H1 (cell line): ENCODE measurements at regions not wholly inside any gene's neighbourhood (a gene's known extent, or its start where the extent isn't known, plus 50 kb on each side); places are given as distances from the start of the nearest gene placed in this dataset.

Experiments used
- CTCF ChIA-PET: fragments of 300-600 bp; sonication (Branson Sonifier 250); formaldehyde crosslinking; loops from one replicate; lab custom pipeline; 2021; ENCODE audit not compliant: partially characterized antibody; lab: Charles Lee
- POLR2A ChIA-PET: fragments of 300-600 bp; sonication (Branson Sonifier 250); formaldehyde crosslinking; loops from one replicate; lab custom pipeline; 2021; ENCODE audit warnings: inconsistent platforms; ENCODE audit not compliant: partially characterized antibody; lab: Charles Lee
- DNase-seq, 2 experiments: peaks; one replicate each; pipeline versions ENCODE4 v3.0.0 to v3.0.0-alpha.2; 2010 to 2022; ENCODE audit warnings: low spot score in 2 of 2, low read depth in 1 of 2, mixed read lengths in 1 of 2
- FAIRE-seq: peaks from 2 replicates; lab custom pipeline; 2011; peaks lifted over from hg19 to GRCh38; lab: Jason Lieb, UNC
- H2AFZ ChIP-seq: 2 replicates; pipeline ENCODE4 v1.8.1; 2012; ENCODE audit warnings: low read length, inconsistent platforms
- H2AK5ac ChIP-seq: 2 replicates; pipeline ENCODE4 v1.6.1; 2013; ENCODE audit warnings: low read depth, low read length
- H2BK120ac ChIP-seq: replicated peaks from 2 replicates; pipeline ENCODE3; 2013; ENCODE audit warnings: low read depth, low read length, inconsistent platforms
- H2BK12ac ChIP-seq: 2 replicates; pipeline ENCODE4 v1.6.1; 2013; ENCODE audit warnings: low read depth, low read length
- H2BK15ac ChIP-seq: 2 replicates; pipeline ENCODE4 v1.6.1; 2013; ENCODE audit warnings: low read length
- H2BK20ac ChIP-seq: 2 replicates; pipeline ENCODE4 v1.6.1; 2013; ENCODE audit warnings: low read length
- H2BK5ac ChIP-seq: 2 replicates; pipeline ENCODE4 v1.6.1; 2013; ENCODE audit warnings: low read depth, low read length
- H3K14ac ChIP-seq: 2 replicates; pipeline ENCODE4 v1.6.1; 2013; ENCODE audit warnings: inconsistent platforms; ENCODE audit not compliant: insufficient read length
- H3K18ac ChIP-seq: 2 replicates; pipeline ENCODE4 v1.6.1; 2013; ENCODE audit warnings: low read length; ENCODE audit errors: extremely low read depth
- H3K23ac ChIP-seq: 2 replicates; pipeline ENCODE4 v1.6.1; 2013; ENCODE audit warnings: inconsistent platforms; ENCODE audit not compliant: insufficient read length
- H3K23me2 ChIP-seq: 2 replicates; pipeline ENCODE4 v1.6.1; 2013; ENCODE audit warnings: low read depth, low read length
- H3K27ac ChIP-seq: 2 replicates; pipeline ENCODE4 v1.6.1; 2011; ENCODE audit warnings: low read depth, low read length, inconsistent platforms
- H3K27me3 ChIP-seq, 4 experiments: replicated peaks in 1 of 4; 1 replicate in 1 of 4; 2 replicates in 3 of 4; pipeline versions ENCODE4 v1.6.1 to v1.8.1; 2011 to 2013; ENCODE audit warnings: low read length in 3 of 4, mild to moderate bottlenecking in 3 of 4, inconsistent platforms in 2 of 4, mixed read lengths in 2 of 4, moderate library complexity in 1 of 4; ENCODE audit not compliant: control insufficient read depth in 3 of 4, insufficient read depth in 3 of 4; ENCODE audit errors: extremely low read depth in 1 of 4
- H3K36me3 ChIP-seq, 4 experiments: 2 replicates each; pipeline versions ENCODE4 v1.6.1 to v1.8.1; 2011 to 2013; ENCODE audit warnings: mild to moderate bottlenecking in 4 of 4, low read length in 3 of 4, moderate library complexity in 2 of 4, control low read depth in 1 of 4, inconsistent platforms in 1 of 4; ENCODE audit not compliant: insufficient read depth in 4 of 4, control insufficient read depth in 2 of 4
- H3K4ac ChIP-seq: replicated peaks from 2 replicates; pipeline ENCODE3; 2013; ENCODE audit warnings: low read length, low read depth, mixed read lengths, inconsistent platforms; ENCODE audit not compliant: insufficient read length
- H3K4me1 ChIP-seq, 4 experiments: replicated peaks in 1 of 4; 1 replicate in 1 of 4; 2 replicates in 3 of 4; pipeline versions ENCODE4 v1.6.1 to v1.8.1; 2011 to 2013; ENCODE audit warnings: low read length in 3 of 4, inconsistent platforms in 2 of 4, mixed read lengths in 1 of 4; ENCODE audit not compliant: insufficient read depth in 4 of 4, control insufficient read depth in 3 of 4
- H3K4me2 ChIP-seq, 2 experiments: 2 replicates each; pipeline versions ENCODE4 v1.6.1 to v1.8.1; 2011 to 2013; ENCODE audit warnings: low read depth in 2 of 2, low read length in 2 of 2, control low read depth in 1 of 2, inconsistent platforms in 1 of 2, mild to moderate bottlenecking in 1 of 2; ENCODE audit not compliant: insufficient read depth in 1 of 2
- H3K4me3 ChIP-seq, 4 experiments: fragments of 200-600, 300-600 bp in 1 of 4; sonication (generic), shearing (Covaris generic), sonication (Bioruptor Twin) in 1 of 4; 2 replicates each; pipeline versions ENCODE4 v1.5.1 to v1.8.1; 2011 to 2016; ENCODE audit warnings: low read length in 4 of 4, low read depth in 3 of 4, control low read depth in 2 of 4, inconsistent platforms in 2 of 4, mild to moderate bottlenecking in 2 of 4, mixed read lengths in 1 of 4, moderate library complexity in 1 of 4; ENCODE audit not compliant: insufficient read depth in 2 of 4; ENCODE audit errors: extremely low read depth in 1 of 4
- H3K56ac ChIP-seq: replicated peaks from 2 replicates; pipeline ENCODE3; 2013; ENCODE audit warnings: low read depth, mild to moderate bottlenecking, mixed read lengths, low read length, inconsistent platforms; ENCODE audit not compliant: insufficient read length
- H3K79me1 ChIP-seq: 2 replicates; pipeline ENCODE4 v1.6.1; 2013; ENCODE audit warnings: low read depth, low read length, control low read depth
- H3K79me2 ChIP-seq, 2 experiments: 2 replicates each; pipeline versions ENCODE4 v1.6.1 to v1.8.1; 2012 to 2013; ENCODE audit warnings: low read length in 2 of 2, mild to moderate bottlenecking in 2 of 2, inconsistent platforms in 1 of 2; ENCODE audit not compliant: insufficient read depth in 2 of 2, control insufficient read depth in 1 of 2
- H3K9ac ChIP-seq, 4 experiments: replicated peaks in 1 of 4; 1 replicate in 1 of 4; 2 replicates in 3 of 4; pipeline versions ENCODE4 v1.6.1 to v1.8.1; 2011 to 2013; ENCODE audit warnings: low read depth in 3 of 4, low read length in 3 of 4, control low read depth in 2 of 4, mild to moderate bottlenecking in 2 of 4, moderate library complexity in 2 of 4, inconsistent platforms in 1 of 4; ENCODE audit errors: extremely low read depth in 1 of 4
- H3K9me3 ChIP-seq, 2 experiments: 2 replicates each; pipeline versions ENCODE4 v1.6.1 to v1.8.1; 2012 to 2013; ENCODE audit warnings: mild to moderate bottlenecking in 2 of 2, moderate library complexity in 2 of 2, control low read depth in 1 of 2, inconsistent platforms in 1 of 2, low read depth in 1 of 2, low read length in 1 of 2, mixed read lengths in 1 of 2; ENCODE audit not compliant: insufficient read depth in 2 of 2
- H4K20me1 ChIP-seq, 2 experiments: replicated peaks in 1 of 2; 2 replicates each; pipeline versions ENCODE3 to v1.8.1; 2011 to 2013; ENCODE audit warnings: inconsistent platforms in 2 of 2, low read length in 2 of 2, mild to moderate bottlenecking in 1 of 2; ENCODE audit not compliant: insufficient read depth in 2 of 2, control insufficient read depth in 1 of 2
- H4K5ac ChIP-seq: 2 replicates; pipeline ENCODE4 v1.6.1; 2013; ENCODE audit warnings: low read length, low read depth, mixed read lengths, inconsistent platforms; ENCODE audit not compliant: insufficient read length
- H4K8ac ChIP-seq: 2 replicates; pipeline ENCODE4 v1.8.0; 2013; ENCODE audit warnings: mild to moderate bottlenecking, moderate library complexity, low read length, inconsistent platforms; ENCODE audit not compliant: insufficient read depth; ENCODE audit errors: extremely low read depth
- H4K91ac ChIP-seq: replicated peaks from 2 replicates; pipeline ENCODE3; 2013; ENCODE audit warnings: low read length, mixed read lengths, inconsistent platforms; ENCODE audit not compliant: insufficient read length
- ASH2L ChIP-seq: fragments of 200-600, 300-600 bp; sonication (generic); IDR thresholded peaks from one replicate; pipeline ENCODE4 v1.7.1; 2017; ENCODE audit warnings: low read length
- POU5F1 ChIP-seq: IDR thresholded peaks from 2 replicates; pipeline ENCODE4 v1.6.1; 2011; ENCODE audit warnings: low read depth, mild to moderate bottlenecking, low read length, moderate library complexity
- TAF7 ChIP-seq: optimal IDR thresholded peaks from 2 replicates; pipeline ENCODE3; 2011; ENCODE audit warnings: low read depth, mild to moderate bottlenecking, inconsistent platforms, low read length, moderate library complexity, borderline replicate concordance
- TBP ChIP-seq: IDR thresholded peaks from 2 replicates; pipeline ENCODE4 v1.6.1; 2011; ENCODE audit warnings: low read depth, low read length, improper control_type of control experiment
- WGBS, 2 experiments: shearing (Covaris generic) in 1 of 2; methylation state at CpG; one replicate each; pipeline versions ENCODE4 v1.1.6 to v1.1.7; 2013 to 2015; ENCODE audit warnings: low lambda C conversion rate in 2 of 2, mixed read lengths in 2 of 2, inconsistent platforms in 1 of 2, low coverage in 1 of 2, missing lambda C conversion rate in 1 of 2; ENCODE audit not compliant: insufficient replicate concordance in 2 of 2, insufficient coverage in 1 of 2, insufficient read length in 1 of 2; ENCODE audit errors: extremely low coverage in 1 of 2, missing lambda C conversion rate in 1 of 2; 5-methylcytosine and 5-hydroxymethylcytosine counted together
- TF ChIP-seq, protein P1 (sequence below): IDR thresholded peaks from 2 replicates; pipeline ENCODE4 v1.6.1; 2011; ENCODE audit warnings: low read depth, mild to moderate bottlenecking, low read length; ENCODE audit not compliant: insufficient read depth

DNA sequence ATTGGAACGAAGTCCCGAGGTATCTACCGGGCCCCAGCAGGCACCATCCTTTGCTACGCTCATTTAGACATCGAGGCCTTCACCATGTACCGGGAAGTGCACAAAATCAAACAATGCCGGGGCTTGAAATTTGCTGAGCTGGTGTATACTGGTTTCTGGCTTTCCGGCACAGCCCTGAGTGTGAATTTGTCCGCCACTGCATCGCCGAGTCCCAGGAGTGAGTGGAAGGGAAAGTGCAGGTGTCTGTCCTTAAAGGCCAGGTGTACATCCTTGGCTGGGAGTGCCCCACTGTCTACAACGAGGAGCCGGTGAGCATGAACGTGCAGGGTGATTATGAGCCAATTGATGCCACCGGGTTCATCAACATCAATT, 158.8 kb upstream of the GUCY1A2 start:
- Histone ChIP-seq H3K4me1 (peaks cover 0 to 2% (median 0%) of the 10 kb centered on the region in 4 experiments; a peak in 1 of 7 replicates), H3K23ac (no peak overlapping the region), H3K27me3 (peaks cover 0 to 1% (median 0%) of the 10 kb centered on the region in 4 experiments; a peak in 1 of 7 replicates), H2BK20ac (no peak overlapping the region), H2BK15ac (no peak overlapping the region), H2AK5ac (no peak overlapping the region), H4K20me1 (no peaks in the 10 kb centered on the region), H3K27ac (no peak overlapping the region), H4K5ac (no peak overlapping the region), H3K9me3 (no peaks in the 10 kb centered on the region), H2AFZ (no peak overlapping the region), H2BK120ac (no peak overlapping the region), H3K79me2 (no peaks in the 10 kb centered on the region), H4K91ac (no peak overlapping the region), H3K18ac (no peak overlapping the region), H3K4me2 (no peak overlapping the region), H3K79me1 (no peaks in the 10 kb centered on the region), H4K8ac (no peak overlapping the region), H2BK5ac (no peak overlapping the region), H3K4ac (no peak overlapping the region), H3K9ac (no peak overlapping the region), H3K14ac (no peak overlapping the region), H3K56ac (no peak overlapping the region), H3K23me2 (no peaks in the 10 kb centered on the region), H3K36me3 (no peaks in the 10 kb centered on the region), H3K4me3 (no peak overlapping the region), H2BK12ac (no peak overlapping the region)
- WGBS, 2 experiments, result 89% methylated on average over 15 of the region's 15 CpGs; no CpG with 5 or more reads in 1 of the 2 experiments
- TF ChIP-seq TAF7 (no peak), ASH2L (no peak), POU5F1 (no peak), TBP (no peak)
- TF ChIP-seq, protein P1, sequence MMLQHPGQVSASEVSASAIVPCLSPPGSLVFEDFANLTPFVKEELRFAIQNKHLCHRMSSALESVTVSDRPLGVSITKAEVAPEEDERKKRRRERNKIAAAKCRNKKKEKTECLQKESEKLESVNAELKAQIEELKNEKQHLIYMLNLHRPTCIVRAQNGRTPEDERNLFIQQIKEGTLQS, result no peak
- FAIRE-seq, result no peak
- POLR2A ChIA-PET, result no interaction called here
- DNase-seq, result no peak
- CTCF ChIA-PET, result interaction anchor here (0.6 to 1.2 kb wide), 2 partner anchors 22 to 63 kb away, joined by 3 read pairs; no protein-coding TSS in a partner anchor
